Calu3 (cell line): ENCODE measurements at regions not wholly inside any gene's neighbourhood (a gene's known extent, or its start where the extent isn't known, plus 50 kb on each side); places are given as distances from the start of the nearest gene placed in this dataset.

ENCODE experiments used
- BruUV-seq: library from RNA; stranded (reverse); fragments of 400-500 nt; replicated peaks from 2 replicates; lab custom pipeline; 2021; lab: Mats Ljungman, UMichigan
- CTCF ChIA-PET: fragments of 300-600 bp; sonication (Branson Sonifier 250); formaldehyde crosslinking; loops from one replicate; lab custom pipeline; 2022; ENCODE audit warnings: antibody characterized with exemption; lab: Charles Lee
- DNase-seq: peaks from one replicate; pipeline ENCODE4 v3.0.0; 2022
- H3K27ac Mint-ChIP-seq: one replicate; pipeline ENCODE4 v1.8.0; 2022; ENCODE audit warnings: mixed read lengths; ENCODE audit not compliant: unreplicated experiment
- H3K27me3 Mint-ChIP-seq: one replicate; pipeline ENCODE4 v1.8.0; 2022; ENCODE audit warnings: mixed read lengths; ENCODE audit not compliant: unreplicated experiment
- H3K36me3 Mint-ChIP-seq: one replicate; pipeline ENCODE4 v1.8.0; 2022; ENCODE audit warnings: mild to moderate bottlenecking, moderate library complexity, mixed read lengths; ENCODE audit not compliant: insufficient read depth, unreplicated experiment
- H3K4me1 Mint-ChIP-seq: one replicate; pipeline ENCODE4 v1.8.0; 2022; ENCODE audit warnings: mild to moderate bottlenecking, low read depth, mixed read lengths; ENCODE audit not compliant: unreplicated experiment
- H3K4me3 Mint-ChIP-seq: one replicate; pipeline ENCODE4 v1.8.0; 2022; ENCODE audit warnings: mild to moderate bottlenecking, low read depth, moderate library complexity, mixed read lengths; ENCODE audit not compliant: unreplicated experiment
- H3K9me3 Mint-ChIP-seq: one replicate; pipeline ENCODE4 v1.8.0; 2022; ENCODE audit warnings: low read depth, mixed read lengths; ENCODE audit not compliant: unreplicated experiment
- intact Hi-C: fragments of 100-400 bp; cut with micrococcal nuclease; formaldehyde crosslinking; loops from one replicate; pipeline ENCODE4 v1.10.0; 2022; ENCODE audit not compliant: unreplicated experiment
- TF ChIP-seq, protein P1 (sequence below): fragments of 200-600 bp; IDR thresholded peaks from one replicate; pipeline ENCODE4 v1.8.0; 2022; ENCODE audit warnings: antibody characterized with exemption; ENCODE audit not compliant: unreplicated experiment

DNA sequence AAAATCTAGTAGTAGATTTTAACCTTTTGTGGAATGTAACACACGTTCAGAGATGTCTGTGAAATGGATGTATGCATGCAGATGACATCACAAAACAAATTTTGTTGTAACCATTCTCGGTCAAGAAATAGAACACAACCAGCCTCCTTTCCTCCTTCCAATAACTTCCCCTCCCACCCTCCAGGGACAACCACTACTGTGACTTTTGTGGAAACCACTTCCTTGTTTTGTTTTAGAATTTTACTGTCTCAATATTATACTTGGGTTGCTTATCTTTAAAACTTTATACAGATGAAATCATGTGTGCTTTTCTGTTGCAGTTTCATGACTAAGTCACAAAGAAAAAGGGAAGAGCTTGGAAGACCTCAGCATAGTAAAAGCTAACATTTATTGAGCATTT is 189.4 kb upstream of the NCAM1 start:
- no peaks in the 10 kb centered on the region for H3K27me3 Mint-ChIP-seq
- H3K27ac Mint-ChIP-seq = no peak overlapping the region
- CTCF ChIA-PET = no interaction called here
- no peak for DNase-seq
- H3K4me1 Mint-ChIP-seq = no peaks in the 10 kb centered on the region
- no peak overlapping the region for H3K4me3 Mint-ChIP-seq
- BruUV-seq = no TSS peak
- TF ChIP-seq, protein P1, sequence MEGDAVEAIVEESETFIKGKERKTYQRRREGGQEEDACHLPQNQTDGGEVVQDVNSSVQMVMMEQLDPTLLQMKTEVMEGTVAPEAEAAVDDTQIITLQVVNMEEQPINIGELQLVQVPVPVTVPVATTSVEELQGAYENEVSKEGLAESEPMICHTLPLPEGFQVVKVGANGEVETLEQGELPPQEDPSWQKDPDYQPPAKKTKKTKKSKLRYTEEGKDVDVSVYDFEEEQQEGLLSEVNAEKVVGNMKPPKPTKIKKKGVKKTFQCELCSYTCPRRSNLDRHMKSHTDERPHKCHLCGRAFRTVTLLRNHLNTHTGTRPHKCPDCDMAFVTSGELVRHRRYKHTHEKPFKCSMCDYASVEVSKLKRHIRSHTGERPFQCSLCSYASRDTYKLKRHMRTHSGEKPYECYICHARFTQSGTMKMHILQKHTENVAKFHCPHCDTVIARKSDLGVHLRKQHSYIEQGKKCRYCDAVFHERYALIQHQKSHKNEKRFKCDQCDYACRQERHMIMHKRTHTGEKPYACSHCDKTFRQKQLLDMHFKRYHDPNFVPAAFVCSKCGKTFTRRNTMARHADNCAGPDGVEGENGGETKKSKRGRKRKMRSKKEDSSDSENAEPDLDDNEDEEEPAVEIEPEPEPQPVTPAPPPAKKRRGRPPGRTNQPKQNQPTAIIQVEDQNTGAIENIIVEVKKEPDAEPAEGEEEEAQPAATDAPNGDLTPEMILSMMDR = no peak
- intact Hi-C loops = no loop called here
- H3K36me3 Mint-ChIP-seq = no peaks in the 10 kb centered on the region
- H3K9me3 Mint-ChIP-seq = no peaks in the 10 kb centered on the region

DNA sequence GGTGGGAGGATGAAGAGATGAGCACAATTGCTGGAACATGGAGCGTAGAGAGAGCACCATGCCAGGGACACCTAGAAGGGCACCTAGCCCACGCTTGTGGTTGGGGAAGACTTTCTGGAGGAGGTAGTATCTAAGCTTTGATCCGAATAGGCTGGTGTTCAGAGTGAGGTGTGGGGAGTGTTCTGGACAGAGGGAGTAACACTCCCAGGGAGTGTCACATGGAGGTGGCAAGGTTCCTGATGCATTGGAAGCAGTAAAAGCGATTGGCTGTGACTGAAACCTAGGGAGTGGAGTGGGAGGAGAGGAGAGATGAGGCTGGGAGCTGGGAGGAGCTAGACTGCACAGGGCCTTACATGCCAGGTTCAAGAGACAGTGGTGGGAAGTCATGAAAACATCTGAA is 188.0 kb upstream of the NCAM1 start:
- no peaks in the 10 kb centered on the region for H3K27me3 Mint-ChIP-seq
- CTCF ChIA-PET = no interaction called here
- H3K27ac Mint-ChIP-seq = no peak overlapping the region
- BruUV-seq = no TSS peak
- H3K4me3 Mint-ChIP-seq = no peak overlapping the region
- no peaks in the 10 kb centered on the region for H3K4me1 Mint-ChIP-seq
- H3K36me3 Mint-ChIP-seq = no peaks in the 10 kb centered on the region
- DNase-seq = no peak
- TF ChIP-seq, protein P1 = no peak
- no peaks in the 10 kb centered on the region for H3K9me3 Mint-ChIP-seq
- intact Hi-C loops = no loop called here

DNA sequence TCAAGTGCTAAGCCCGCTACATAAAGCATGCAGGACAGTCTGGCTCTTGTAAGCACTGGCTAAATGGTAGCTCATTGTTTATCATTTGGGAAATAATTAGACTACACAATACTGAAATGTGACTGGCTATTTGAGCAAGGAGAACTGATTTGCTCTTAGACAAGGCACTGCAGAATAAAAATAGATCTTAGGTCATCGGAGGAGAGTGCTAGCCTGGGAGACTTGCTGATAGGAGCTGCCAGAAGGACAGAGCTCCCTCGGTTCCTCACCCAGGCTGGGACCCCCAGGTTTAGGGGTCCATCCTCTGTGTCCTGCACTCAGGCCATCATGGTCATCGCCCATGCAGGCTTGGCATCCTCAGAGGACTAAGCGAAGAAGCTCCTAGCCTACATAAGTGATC is 184.4 kb upstream of the NCAM1 start:
- Mint-ChIP-seq H3K36me3 (no peaks in the 10 kb centered on the region), H3K4me3 (no peak overlapping the region), H3K4me1 (peaks cover 18% of the 10 kb centered on the region), H3K27ac (no peak overlapping the region), H3K27me3 (no peaks in the 10 kb centered on the region), H3K9me3 (no peaks in the 10 kb centered on the region)
- no peak for DNase-seq
- TF ChIP-seq, protein P1 = no peak
- intact Hi-C loops = no loop called here
- no TSS peak for BruUV-seq
- CTCF ChIA-PET = no interaction called here

GRCh38 chr11:112777283-112777751 is 183.9 kb upstream of the NCAM1 start:
- no peaks in the 10 kb centered on the region for H3K9me3 Mint-ChIP-seq
- DNase-seq = no peak

More at GRCh38 chr11:112777283-112777751, 183.9 kb upstream of the NCAM1 start:
- Mint-ChIP-seq H3K27me3 (no peaks in the 10 kb centered on the region), H3K4me1 (peaks cover 18% of the 10 kb centered on the region), H3K27ac (no peak overlapping the region), H3K4me3 (no peak overlapping the region), H3K36me3 (no peaks in the 10 kb centered on the region)
- intact Hi-C loops = no loop called here
- CTCF ChIA-PET = no interaction called here
- TF ChIP-seq, protein P1 = no peak
- BruUV-seq = no TSS peak
